ENCODE measurements at regions not wholly inside any gene's neighbourhood (a gene's known extent, or its start where the extent isn't known, plus 50 kb on each side); places are given as distances from the start of the nearest gene placed in this dataset.

- Histone ChIP-seq H3K27me3 (no peaks in the 10 kb centered on the region), H3K4me3 (no peak overlapping the region), H3K9me3 (no peaks in the 10 kb centered on the region), H3K36me3 (no peaks in the 10 kb centered on the region), H3K27ac (no peak overlapping the region), H3K4me1 (no peaks in the 10 kb centered on the region)
- WGBS, 2 donors: 75 to 84% methylated on average over 1 of the region's 1 CpG
- TF ChIP-seq CTCF (IDR thresholded peaks at IDR 0.05) (no peak), POLR2AphosphoS5 (IDR thresholded peaks at IDR 0.05) (no peak)
- intact Hi-C loops (cut with DNase I): no loop called here
- DNase-seq: no peak
These were observed 406.9 kb upstream of the NCAM2 start for GRCh38 chr21:20591284-20591683.

- Histone ChIP-seq H3K4me3 (no peak overlapping the region), H3K36me3 (no peaks in the 10 kb centered on the region), H3K9me3 (no peaks in the 10 kb centered on the region), H3K27me3 (no peaks in the 10 kb centered on the region), H3K4me1 (no peaks in the 10 kb centered on the region), H3K27ac (no peak overlapping the region)
- TF ChIP-seq EP300 (IDR thresholded peaks at IDR 0.05): no peak
- TF ChIP-seq POLR2AphosphoS5 (IDR thresholded peaks at IDR 0.05): no peak
- no peak for TF ChIP-seq POLR2A (IDR thresholded peaks at IDR 0.05)
- no peak for TF ChIP-seq CTCF (IDR thresholded peaks at IDR 0.05)
- intact Hi-C loops (cut with DNase I): no loop called here
- no peak for DNase-seq
These were observed 405.7 kb upstream of the NCAM2 start for GRCh38 chr21:20592463-20592862.

- TF ChIP-seq POLR2AphosphoS5 (IDR thresholded peaks at IDR 0.05) (no peak), CTCF (IDR thresholded peaks at IDR 0.05) (no peak), POLR2A (IDR thresholded peaks at IDR 0.05) (no peak), EP300 (IDR thresholded peaks at IDR 0.05) (no peak)
- intact Hi-C loops (cut with DNase I): no loop called here
- H3K36me3 ChIP-seq: no peaks in the 10 kb centered on the region
- H3K27ac ChIP-seq: no peak overlapping the region
- 89 to 90% methylated on average over 3 of the region's 3 CpGs for WGBS, 2 donors
- no peaks in the 10 kb centered on the region for H3K9me3 ChIP-seq
- no peak overlapping the region for H3K4me3 ChIP-seq
- no peaks in the 10 kb centered on the region for H3K27me3 ChIP-seq
- no peak for DNase-seq
- no peaks in the 10 kb centered on the region for H3K4me1 ChIP-seq
These were observed 395.0 kb upstream of the NCAM2 start for GRCh38 chr21:20603236-20603635.

GRCh38 chr21:20611008-20611407 lies 387.2 kb upstream of the NCAM2 start:
- no peak overlapping the region for H3K4me3 ChIP-seq
- no peak for DNase-seq
- TF ChIP-seq POLR2AphosphoS5 (IDR thresholded peaks at IDR 0.05) (no peak), EP300 (IDR thresholded peaks at IDR 0.05) (no peak), POLR2A (IDR thresholded peaks at IDR 0.05) (no peak), CTCF (IDR thresholded peaks at IDR 0.05) (no peak)
- 84 to 86% methylated on average over 4 of the region's 4 CpGs for WGBS, 2 donors
- H3K9me3 ChIP-seq: no peaks in the 10 kb centered on the region
- intact Hi-C loops (cut with DNase I): no loop called here
- no peaks in the 10 kb centered on the region for H3K27me3 ChIP-seq
- no peaks in the 10 kb centered on the region for H3K4me1 ChIP-seq
- no peaks in the 10 kb centered on the region for H3K36me3 ChIP-seq
- H3K27ac ChIP-seq: no peak overlapping the region

GRCh38 chr21:20613654-20614053 lies 384.6 kb upstream of the NCAM2 start:
- WGBS, 2 donors: 57 to 65% methylated on average over 2 of the region's 2 CpGs
- TF ChIP-seq POLR2A (IDR thresholded peaks at IDR 0.05) (no peak), EP300 (IDR thresholded peaks at IDR 0.05) (no peak), POLR2AphosphoS5 (IDR thresholded peaks at IDR 0.05) (no peak), CTCF (IDR thresholded peaks at IDR 0.05) (no peak)
- H3K9me3 ChIP-seq: no peaks in the 10 kb centered on the region

More at GRCh38 chr21:20613654-20614053, 384.6 kb upstream of the NCAM2 start:
- Histone ChIP-seq H3K36me3 (no peaks in the 10 kb centered on the region), H3K4me1 (no peaks in the 10 kb centered on the region), H3K27me3 (no peaks in the 10 kb centered on the region), H3K27ac (no peak overlapping the region), H3K4me3 (no peak overlapping the region)
- DNase-seq: no peak
- intact Hi-C loops (cut with DNase I): no loop called here
